ELF-1 (cell line): ENCODE measurements at regions not wholly inside any gene's neighbourhood (a gene's known extent, or its start where the extent isn't known, plus 50 kb on each side); places are given as distances from the start of the nearest gene placed in this dataset.
"Not testable (repeated sequence)": the region's sequence is repeated elsewhere in the genome, so short reads cannot be mapped to it uniquely, and the experiment has no call there.

ENCODE experiments used
- DNase-seq: peaks from one replicate; pipeline ENCODE4 v3.0.0-alpha.2; 2016; ENCODE audit warnings: low read depth, low spot score

- no peak for DNase-seq
These were observed 1162.8 kb upstream of the TMEFF2 start for GRCh38 chr2:193357508-193357907.

GRCh38 chr2:193352665-193353242 is 1158.0 kb upstream of the TMEFF2 start:
- not testable (repeated sequence) for DNase-seq

GRCh38 chr2:193350509-193350908 is 1155.8 kb upstream of the TMEFF2 start:
- no peak for DNase-seq

GRCh38 chr2:193349642-193350041 is 1154.9 kb upstream of the TMEFF2 start:
- no peak for DNase-seq

GRCh38 chr2:193348055-193348454 is 1153.3 kb upstream of the TMEFF2 start:
- no peak for DNase-seq

- DNase-seq, result no peak
These were observed 1142.0 kb upstream of the TMEFF2 start for GRCh38 chr2:193336781-193337180.

- no peak for DNase-seq
These were observed 1139.7 kb upstream of the TMEFF2 start for GRCh38 chr2:193334401-193334800.

- DNase-seq, result no peak
These were observed 1138.8 kb upstream of the TMEFF2 start for GRCh38 chr2:193333539-193333938.

- DNase-seq, result no peak
These were observed 1138.2 kb upstream of the TMEFF2 start for GRCh38 chr2:193332941-193333340.

- no peak for DNase-seq
These were observed 1136.9 kb upstream of the TMEFF2 start for GRCh38 chr2:193331676-193332075.

GRCh38 chr2:193326296-193326695 is 1131.6 kb upstream of the TMEFF2 start:
- no peak for DNase-seq

GRCh38 chr2:193315428-193316091 is 1120.8 kb upstream of the TMEFF2 start:
- no peak for DNase-seq

- no peak for DNase-seq
These were observed 1108.7 kb upstream of the TMEFF2 start for GRCh38 chr2:193303464-193303863.

- no peak for DNase-seq
These were observed 1099.6 kb upstream of the TMEFF2 start for GRCh38 chr2:193294371-193294770.

GRCh38 chr2:193279361-193279760 is 1084.6 kb upstream of the TMEFF2 start:
- no peak for DNase-seq

- DNase-seq, result no peak
These were observed 1082.3 kb upstream of the TMEFF2 start for GRCh38 chr2:193276988-193277387.

GRCh38 chr2:193276560-193276959 is 1081.8 kb upstream of the TMEFF2 start:
- no peak for DNase-seq

- DNase-seq, result no peak
These were observed 1081.3 kb upstream of the TMEFF2 start for GRCh38 chr2:193276069-193276468.

- no peak for DNase-seq
These were observed 1077.3 kb upstream of the TMEFF2 start for GRCh38 chr2:193272011-193272410.

GRCh38 chr2:193270816-193271215 is 1076.1 kb upstream of the TMEFF2 start:
- DNase-seq, result no peak

GRCh38 chr2:193267496-193268002 is 1072.8 kb upstream of the TMEFF2 start:
- no peak for DNase-seq

GRCh38 chr2:193253014-193253530 is 1058.3 kb upstream of the TMEFF2 start:
- no peak for DNase-seq

- DNase-seq, result no peak
These were observed 1057.2 kb upstream of the TMEFF2 start for GRCh38 chr2:193251909-193252308.
